HG03103 (cell line): ENCODE measurements at regions not wholly inside any gene's neighbourhood (a gene's known extent, or its start where the extent isn't known, plus 50 kb on each side); places are given as distances from the start of the nearest gene placed in this dataset.

ENCODE experiments used
- ATAC-seq: cut with Tn5 transposase; IDR thresholded peaks from one replicate; pipeline ENCODE4 v1.9.1; 2021; ENCODE audit warnings: low read depth; ENCODE audit not compliant: unreplicated experiment

- no peak for ATAC-seq
Observed at GRCh38 chr2:37780387-37780676, 108.9 kb upstream of the CDC42EP3 start.

- no peak for ATAC-seq
Observed at GRCh38 chr2:37781028-37781427, 109.6 kb upstream of the CDC42EP3 start.

GRCh38 chr2:37782155-37782673, 110.8 kb upstream of the CDC42EP3 start:
- no peak for ATAC-seq

- ATAC-seq = no peak
Observed at GRCh38 chr2:37782721-37783371, 111.4 kb upstream of the CDC42EP3 start.

- ATAC-seq = no peak
Observed at GRCh38 chr2:37783545-37783944, 112.1 kb upstream of the CDC42EP3 start.

- no peak for ATAC-seq
Observed at GRCh38 chr2:37784071-37784758, 112.8 kb upstream of the CDC42EP3 start.

GRCh38 chr2:37784759-37785149, 113.3 kb upstream of the CDC42EP3 start:
- no peak for ATAC-seq

GRCh38 chr2:37786191-37786698, 114.8 kb upstream of the CDC42EP3 start:
- no peak for ATAC-seq

GRCh38 chr2:37786854-37787253, 115.4 kb upstream of the CDC42EP3 start:
- ATAC-seq = no peak

- no peak for ATAC-seq
Observed at GRCh38 chr2:37788602-37789209, 117.3 kb upstream of the CDC42EP3 start.

- no peak for ATAC-seq
Observed at GRCh38 chr2:37790019-37790418, 118.6 kb upstream of the CDC42EP3 start.

- ATAC-seq = no peak
Observed at GRCh38 chr2:37790462-37790861, 119.0 kb upstream of the CDC42EP3 start.

- ATAC-seq = no peak
Observed at GRCh38 chr2:37792366-37792765, 120.9 kb upstream of the CDC42EP3 start.

GRCh38 chr2:37793004-37793403, 121.6 kb upstream of the CDC42EP3 start:
- ATAC-seq = no peak

- no peak for ATAC-seq
Observed at GRCh38 chr2:37794717-37795116, 123.3 kb upstream of the CDC42EP3 start.

GRCh38 chr2:37795456-37795855, 124.0 kb upstream of the CDC42EP3 start:
- ATAC-seq = no peak

- ATAC-seq = no peak
Observed at GRCh38 chr2:37795938-37796337, 124.5 kb upstream of the CDC42EP3 start.

- no peak for ATAC-seq
Observed at GRCh38 chr2:37796481-37796880, 125.0 kb upstream of the CDC42EP3 start.

GRCh38 chr2:37797081-37797480, 125.6 kb upstream of the CDC42EP3 start:
- ATAC-seq = no peak

GRCh38 chr2:37798315-37799005, 126.6 kb upstream of the RMDN2 start:
- ATAC-seq = no peak

- ATAC-seq = no peak
Observed at GRCh38 chr2:37800176-37800858, 124.8 kb upstream of the RMDN2 start.
